Activated T-helper 2 cell treated with anti-CD3 and anti-CD28 coated beads, Interferon-gamma antibody, Interleukin-2, Interleukin-4, amounts not matched to agents 10 μg/mL and 5 μg/mL and 100 μg/mL, durations not matched to agents 14 hours and 24 hours and 36 hours (primary cell): ENCODE measurements at regions not wholly inside any gene's neighbourhood (a gene's known extent, or its start where the extent isn't known, plus 50 kb on each side); places are given as distances from the start of the nearest gene placed in this dataset.
"Not testable (repeated sequence)": the region's sequence is repeated elsewhere in the genome, so short reads cannot be mapped to it uniquely, and the experiment has no call there.

ENCODE experiments used
- DNase-seq: peaks from one replicate; pipeline ENCODE4 v3.0.0; 2021; ENCODE audit warnings: low spot score
- H3K27ac Mint-ChIP-seq: one replicate; pipeline ENCODE4 v1.8.0; 2021; ENCODE audit warnings: mixed read lengths
- H3K27me3 Mint-ChIP-seq: one replicate; pipeline ENCODE4 v1.8.0; 2021; ENCODE audit warnings: low read depth, mixed read lengths
- H3K36me3 Mint-ChIP-seq: one replicate; pipeline ENCODE4 v1.8.0; 2021; ENCODE audit warnings: low read depth, mixed read lengths
- H3K4me1 Mint-ChIP-seq: one replicate; pipeline ENCODE4 v1.8.0; 2021; ENCODE audit warnings: low read depth, mixed read lengths
- H3K4me3 Mint-ChIP-seq: one replicate; pipeline ENCODE4 v1.8.0; 2021; ENCODE audit warnings: low read depth, mild to moderate bottlenecking, moderate library complexity, mixed read lengths
- H3K9me3 Mint-ChIP-seq: one replicate; pipeline ENCODE4 v1.8.0; 2021; ENCODE audit warnings: mixed read lengths
- intact Hi-C: fragments of 100-400 bp; cut with micrococcal nuclease; formaldehyde crosslinking; loops from one replicate; pipeline ENCODE4 v1.15.1; 2023

- H3K9me3 Mint-ChIP-seq, result no peaks in the 10 kb centered on the region
- H3K36me3 Mint-ChIP-seq, result no peaks in the 10 kb centered on the region
- no peak overlapping the region for H3K27ac Mint-ChIP-seq
- H3K4me1 Mint-ChIP-seq, result no peaks in the 10 kb centered on the region
- H3K27me3 Mint-ChIP-seq, result no peaks in the 10 kb centered on the region
- no peak overlapping the region for H3K4me3 Mint-ChIP-seq
- DNase-seq, result no peak
- intact Hi-C loops, result no loop called here
These were observed 149.4 kb upstream of the FERD3L start for GRCh38 chr7:19294619-19295018.

GRCh38 chr7:19293431-19293830 lies 148.2 kb upstream of the FERD3L start:
- no peak overlapping the region for H3K27ac Mint-ChIP-seq
- no peak for DNase-seq
- intact Hi-C loops, result no loop called here
- no peaks in the 10 kb centered on the region for H3K4me1 Mint-ChIP-seq
- no peak overlapping the region for H3K4me3 Mint-ChIP-seq
- H3K9me3 Mint-ChIP-seq, result no peaks in the 10 kb centered on the region
- H3K27me3 Mint-ChIP-seq, result no peaks in the 10 kb centered on the region
- no peaks in the 10 kb centered on the region for H3K36me3 Mint-ChIP-seq

- Mint-ChIP-seq H3K4me1 (no peaks in the 10 kb centered on the region), H3K27ac (no peak overlapping the region), H3K36me3 (no peaks in the 10 kb centered on the region), H3K9me3 (no peaks in the 10 kb centered on the region), H3K4me3 (no peak overlapping the region), H3K27me3 (no peaks in the 10 kb centered on the region)
- intact Hi-C loops, result no loop called here
- DNase-seq, result no peak
These were observed 145.7 kb upstream of the FERD3L start for GRCh38 chr7:19290968-19291367.

GRCh38 chr7:19290066-19290465 lies 144.8 kb upstream of the FERD3L start:
- Mint-ChIP-seq H3K36me3 (no peaks in the 10 kb centered on the region), H3K27ac (no peak overlapping the region), H3K4me1 (no peaks in the 10 kb centered on the region), H3K4me3 (no peak overlapping the region), H3K27me3 (no peaks in the 10 kb centered on the region), H3K9me3 (no peaks in the 10 kb centered on the region)
- DNase-seq, result no peak
- intact Hi-C loops, result no loop called here

- intact Hi-C loops, result no loop called here
- no peak overlapping the region for H3K4me3 Mint-ChIP-seq
- no peak for DNase-seq
- H3K9me3 Mint-ChIP-seq, result no peaks in the 10 kb centered on the region
- no peak overlapping the region for H3K27ac Mint-ChIP-seq
- no peaks in the 10 kb centered on the region for H3K36me3 Mint-ChIP-seq
- no peaks in the 10 kb centered on the region for H3K4me1 Mint-ChIP-seq
- no peaks in the 10 kb centered on the region for H3K27me3 Mint-ChIP-seq
These were observed 139.5 kb upstream of the FERD3L start for GRCh38 chr7:19284596-19285300.

- H3K36me3 Mint-ChIP-seq, result no peaks in the 10 kb centered on the region
- H3K4me3 Mint-ChIP-seq, result no peak overlapping the region
- intact Hi-C loops, result no loop called here
- H3K9me3 Mint-ChIP-seq, result peaks cover 3% of the 10 kb centered on the region
- no peak overlapping the region for H3K27ac Mint-ChIP-seq
- no peaks in the 10 kb centered on the region for H3K4me1 Mint-ChIP-seq
- DNase-seq, result no peak
- H3K27me3 Mint-ChIP-seq, result no peaks in the 10 kb centered on the region
These were observed 138.9 kb upstream of the FERD3L start for GRCh38 chr7:19284136-19284535.

- no peak overlapping the region for H3K27ac Mint-ChIP-seq
- intact Hi-C loops, result no loop called here
These were observed 129.8 kb upstream of the FERD3L start for GRCh38 chr7:19275000-19275399.

GRCh38 chr7:19272329-19272728 lies 127.1 kb upstream of the FERD3L start:
- H3K36me3 Mint-ChIP-seq, intact Hi-C loops, H3K27ac Mint-ChIP-seq: not testable (repeated sequence)

More at GRCh38 chr7:19275000-19275399, 129.8 kb upstream of the FERD3L start:
- Mint-ChIP-seq H3K36me3 (no peaks in the 10 kb centered on the region), H3K4me3 (no peak overlapping the region), H3K9me3 (peaks cover 25% of the 10 kb centered on the region), H3K4me1 (no peaks in the 10 kb centered on the region), H3K27me3 (no peaks in the 10 kb centered on the region)
- no peak for DNase-seq

GRCh38 chr7:19269301-19269700 lies 124.1 kb upstream of the FERD3L start:
- Mint-ChIP-seq H3K4me1 (no peaks in the 10 kb centered on the region), H3K27ac (no peak overlapping the region), H3K36me3 (no peaks in the 10 kb centered on the region), H3K9me3 (peaks cover 16% of the 10 kb centered on the region), H3K4me3 (no peak overlapping the region), H3K27me3 (no peaks in the 10 kb centered on the region)
- intact Hi-C loops, result no loop called here
- no peak for DNase-seq

More at GRCh38 chr7:19272329-19272728, 127.1 kb upstream of the FERD3L start:
- H3K4me3 Mint-ChIP-seq, DNase-seq, H3K27me3 Mint-ChIP-seq, H3K4me1 Mint-ChIP-seq: not testable (repeated sequence)
- peaks cover 17% of the 10 kb centered on the region for H3K9me3 Mint-ChIP-seq

- Mint-ChIP-seq H3K9me3 (peaks cover 16% of the 10 kb centered on the region), H3K4me3 (no peak overlapping the region), H3K27ac (no peak overlapping the region), H3K4me1 (no peaks in the 10 kb centered on the region), H3K27me3 (no peaks in the 10 kb centered on the region), H3K36me3 (no peaks in the 10 kb centered on the region)
- intact Hi-C loops, result no loop called here
- DNase-seq, result no peak
These were observed 123.5 kb upstream of the FERD3L start for GRCh38 chr7:19268737-19269136.

- no peaks in the 10 kb centered on the region for H3K27me3 Mint-ChIP-seq
These were observed 117.6 kb upstream of the FERD3L start for GRCh38 chr7:19262826-19263225.

GRCh38 chr7:19249281-19249680 lies 104.1 kb upstream of the FERD3L start:
- no peak for DNase-seq
- no peak overlapping the region for H3K27ac Mint-ChIP-seq
- H3K36me3 Mint-ChIP-seq, result no peaks in the 10 kb centered on the region
- peaks cover 15% of the 10 kb centered on the region for H3K9me3 Mint-ChIP-seq
- intact Hi-C loops, result no loop called here
- H3K4me3 Mint-ChIP-seq, result no peak overlapping the region
- H3K4me1 Mint-ChIP-seq, result no peaks in the 10 kb centered on the region
- H3K27me3 Mint-ChIP-seq, result no peaks in the 10 kb centered on the region

More at GRCh38 chr7:19262826-19263225, 117.6 kb upstream of the FERD3L start:
- no peak for DNase-seq
- Mint-ChIP-seq H3K4me1 (no peaks in the 10 kb centered on the region), H3K27ac (no peak overlapping the region), H3K36me3 (no peaks in the 10 kb centered on the region), H3K4me3 (no peak overlapping the region), H3K9me3 (peaks cover 18% of the 10 kb centered on the region)
- intact Hi-C loops, result no loop called here

GRCh38 chr7:19248681-19249080 lies 103.5 kb upstream of the FERD3L start:
- no peak for DNase-seq
- intact Hi-C loops, result no loop called here
- H3K4me3 Mint-ChIP-seq, result no peak overlapping the region
- H3K9me3 Mint-ChIP-seq, result peaks cover 10% of the 10 kb centered on the region
- H3K4me1 Mint-ChIP-seq, result no peaks in the 10 kb centered on the region
- no peaks in the 10 kb centered on the region for H3K36me3 Mint-ChIP-seq
- H3K27me3 Mint-ChIP-seq, result no peaks in the 10 kb centered on the region
- H3K27ac Mint-ChIP-seq, result no peak overlapping the region

GRCh38 chr7:19248115-19248514 lies 102.9 kb upstream of the FERD3L start:
- no peak for DNase-seq
- no peaks in the 10 kb centered on the region for H3K27me3 Mint-ChIP-seq
- peaks cover 11% of the 10 kb centered on the region for H3K9me3 Mint-ChIP-seq
- no peaks in the 10 kb centered on the region for H3K36me3 Mint-ChIP-seq
- no peak overlapping the region for H3K27ac Mint-ChIP-seq
- no peak overlapping the region for H3K4me3 Mint-ChIP-seq
- H3K4me1 Mint-ChIP-seq, result no peaks in the 10 kb centered on the region
- intact Hi-C loops, result no loop called here
